ENCODE measurements at regions not wholly inside any gene's neighbourhood (a gene's known extent, or its start where the extent isn't known, plus 50 kb on each side); places are given as distances from the start of the nearest gene placed in this dataset.

- H3K27ac ChIP-seq = no peak overlapping the region
- no peak for TF ChIP-seq ZFX (IDR thresholded peaks at IDR 0.05; ENCODE audit: borderline replicate concordance)
- TF ChIP-seq CTCF (IDR thresholded peaks at IDR 0.05) = no peak
These were observed 63.6 kb upstream of the SYNDIG1 start for GRCh38 chr20:24405810-24406209.

GRCh38 chr20:24403406-24403805 lies 66.0 kb upstream of the SYNDIG1 start:
- TF ChIP-seq ZFX (IDR thresholded peaks at IDR 0.05; ENCODE audit: borderline replicate concordance) = no peak
- TF ChIP-seq CTCF (IDR thresholded peaks at IDR 0.05) = no peak
- no peak overlapping the region for H3K27ac ChIP-seq

- TF ChIP-seq CTCF (IDR thresholded peaks at IDR 0.05) (no peak), ZFX (IDR thresholded peaks at IDR 0.05; ENCODE audit: borderline replicate concordance) (no peak)
- H3K27ac ChIP-seq = no peak overlapping the region
These were observed 67.2 kb upstream of the SYNDIG1 start for GRCh38 chr20:24402188-24402587.

GRCh38 chr20:24395151-24395550 lies 74.3 kb upstream of the SYNDIG1 start:
- TF ChIP-seq CTCF (IDR thresholded peaks at IDR 0.05) = no peak
- TF ChIP-seq ZFX (IDR thresholded peaks at IDR 0.05; ENCODE audit: borderline replicate concordance) = no peak
- H3K27ac ChIP-seq = no peak overlapping the region

GRCh38 chr20:24393903-24394302 lies 75.5 kb upstream of the SYNDIG1 start:
- H3K27ac ChIP-seq = no peak overlapping the region
- no peak for TF ChIP-seq CTCF (IDR thresholded peaks at IDR 0.05)
- no peak for TF ChIP-seq ZFX (IDR thresholded peaks at IDR 0.05; ENCODE audit: borderline replicate concordance)

GRCh38 chr20:24392612-24393011 lies 76.8 kb upstream of the SYNDIG1 start:
- no peak for TF ChIP-seq ZFX (IDR thresholded peaks at IDR 0.05; ENCODE audit: borderline replicate concordance)
- no peak for TF ChIP-seq CTCF (IDR thresholded peaks at IDR 0.05)
- no peak overlapping the region for H3K27ac ChIP-seq

GRCh38 chr20:24389686-24390085 lies 79.7 kb upstream of the SYNDIG1 start:
- no peak for TF ChIP-seq ZFX (IDR thresholded peaks at IDR 0.05; ENCODE audit: borderline replicate concordance)
- TF ChIP-seq CTCF (IDR thresholded peaks at IDR 0.05) = no peak
- no peak overlapping the region for H3K27ac ChIP-seq
